Hepatocyte (in vitro differentiated cells): ENCODE measurements at regions not wholly inside any gene's neighbourhood (a gene's known extent, or its start where the extent isn't known, plus 50 kb on each side); places are given as distances from the start of the nearest gene placed in this dataset.
"Not testable (repeated sequence)": the region's sequence is repeated elsewhere in the genome, so short reads cannot be mapped to it uniquely, and the experiment has no call there.

Experiments used
- DNase-seq: peaks from one replicate; pipeline ENCODE4 v3.0.0-alpha.2; 2016; ENCODE audit warnings: low spot score
- H2AFZ ChIP-seq: fragments of 200-600 bp; sonication (generic); 2 replicates; pipeline ENCODE4 v1.6.0; 2016; ENCODE audit warnings: antibody characterized with exemption, mild to moderate bottlenecking
- H3K27ac ChIP-seq: fragments of 200-600 bp; sonication (generic); 2 replicates; pipeline ENCODE4 v1.5.1; 2016; ENCODE audit warnings: mild to moderate bottlenecking
- H3K27me3 ChIP-seq: fragments of 200-600 bp; sonication (generic); 2 replicates; pipeline ENCODE4 v1.6.1; 2016
- H3K36me3 ChIP-seq: fragments of 200-600 bp; sonication (generic); replicated peaks from 2 replicates; pipeline ENCODE4 v1.5.1; 2016; ENCODE audit warnings: low read depth; ENCODE audit not compliant: insufficient read depth
- H3K4me1 ChIP-seq: fragments of 200-600 bp; sonication (generic); 2 replicates; pipeline ENCODE4 v1.5.1; 2016; ENCODE audit warnings: mild to moderate bottlenecking, moderate library complexity; ENCODE audit not compliant: insufficient read depth
- H3K4me2 ChIP-seq: fragments of 200-600 bp; sonication (generic); 2 replicates; pipeline ENCODE4 v1.6.0; 2016
- H3K4me3 ChIP-seq: fragments of 200-600 bp; sonication (generic); 2 replicates; pipeline ENCODE4 v1.5.1; 2016; ENCODE audit warnings: mild to moderate bottlenecking
- H3K79me2 ChIP-seq: fragments of 200-600 bp; sonication (generic); 2 replicates; pipeline ENCODE4 v1.6.0; 2017; ENCODE audit warnings: mild to moderate bottlenecking
- H3K9me2 ChIP-seq: fragments of 200-600 bp; sonication (generic); replicated peaks from 2 replicates; pipeline ENCODE4 v1.6.0; 2017; ENCODE audit warnings: mild to moderate bottlenecking; ENCODE audit not compliant: insufficient read depth
- H3K9me3 ChIP-seq: fragments of 200-600 bp; sonication (generic); 2 replicates; pipeline ENCODE4 v1.5.1; 2016; ENCODE audit warnings: low read depth, mild to moderate bottlenecking
- H4K20me1 ChIP-seq: fragments of 200-600 bp; sonication (generic); 2 replicates; pipeline ENCODE4 v1.6.0; 2016; ENCODE audit warnings: mild to moderate bottlenecking; ENCODE audit not compliant: insufficient read depth, poor library complexity, severe bottlenecking
- CTCF ChIP-seq: fragments of 200-600 bp; sonication (generic); IDR thresholded peaks from 2 replicates; pipeline ENCODE4 v1.5.1; 2016; ENCODE audit warnings: antibody characterized with exemption, mild to moderate bottlenecking; ENCODE audit not compliant: poor library complexity
- EZH2 ChIP-seq: fragments of 200-600 bp; sonication (generic); IDR thresholded peaks from 2 replicates; pipeline ENCODE4 v1.6.1; 2016; ENCODE audit warnings: antibody characterized with exemption, mild to moderate bottlenecking, borderline replicate concordance
- EZH2phosphoT487 ChIP-seq: fragments of 200-600 bp; sonication (generic); IDR thresholded peaks from one replicate; pipeline ENCODE4 v1.6.1; 2018; ENCODE audit warnings: antibody characterized with exemption, mild to moderate bottlenecking, low read depth, moderate library complexity; ENCODE audit not compliant: unreplicated experiment, severe bottlenecking
- WGBS: methylation state at CpG from one replicate; pipeline ENCODE4 v1.1.6; 2016; ENCODE audit warnings: low lambda C conversion rate; ENCODE audit errors: missing lambda C conversion rate; 5-methylcytosine and 5-hydroxymethylcytosine counted together

- no peak overlapping the region for H2AFZ ChIP-seq
- no peak for DNase-seq
- H4K20me1 ChIP-seq, result no peaks in the 10 kb centered on the region
- no peaks in the 10 kb centered on the region for H3K36me3 ChIP-seq
- H3K9me2 ChIP-seq, result no peaks in the 10 kb centered on the region
- H3K27me3 ChIP-seq, result no peaks in the 10 kb centered on the region
- no peak overlapping the region for H3K4me2 ChIP-seq
- H3K9me3 ChIP-seq, result no peaks in the 10 kb centered on the region
- no peak overlapping the region for H3K27ac ChIP-seq
- H3K79me2 ChIP-seq, result no peaks in the 10 kb centered on the region
- 82% methylated on average over 12 of the region's 12 CpGs for WGBS
- TF ChIP-seq EZH2phosphoT487 (no peak), CTCF (no peak), EZH2 (no peak)
- no peaks in the 10 kb centered on the region for H3K4me1 ChIP-seq
- H3K4me3 ChIP-seq, result no peak overlapping the region
These were observed 579.8 kb downstream of the GLRX3 start for GRCh38 chr10:130715686-130716670.

GRCh38 chr10:130717083-130717482 lies 580.9 kb downstream of the GLRX3 start:
- Histone ChIP-seq H4K20me1 (no peaks in the 10 kb centered on the region), H3K9me3 (no peaks in the 10 kb centered on the region), H3K4me2 (no peak overlapping the region), H3K36me3 (no peaks in the 10 kb centered on the region), H2AFZ (no peak overlapping the region), H3K79me2 (no peaks in the 10 kb centered on the region), H3K9me2 (no peaks in the 10 kb centered on the region), H3K27ac (no peak overlapping the region), H3K4me3 (no peak overlapping the region), H3K4me1 (no peaks in the 10 kb centered on the region), H3K27me3 (no peaks in the 10 kb centered on the region)
- 64% methylated on average over 7 of the region's 7 CpGs for WGBS
- DNase-seq, result no peak
- TF ChIP-seq EZH2 (no peak), EZH2phosphoT487 (no peak), CTCF (no peak)

GRCh38 chr10:130718744-130719447 lies 582.7 kb downstream of the GLRX3 start:
- not testable (repeated sequence) for H4K20me1 ChIP-seq, H2AFZ ChIP-seq, H3K36me3 ChIP-seq, H3K79me2 ChIP-seq, H3K4me3 ChIP-seq, H3K27me3 ChIP-seq, H3K4me1 ChIP-seq, H3K9me3 ChIP-seq, H3K27ac ChIP-seq, DNase-seq, H3K9me2 ChIP-seq, H3K4me2 ChIP-seq
- 88% methylated on average over 9 of the region's 9 CpGs for WGBS

- H3K4me2 ChIP-seq, result no peak overlapping the region
- H2AFZ ChIP-seq, result no peak overlapping the region
- TF ChIP-seq EZH2, result no peak
- no peak for TF ChIP-seq CTCF
- H3K4me1 ChIP-seq, result no peaks in the 10 kb centered on the region
- H3K4me3 ChIP-seq, result no peak overlapping the region
- H3K79me2 ChIP-seq, result no peaks in the 10 kb centered on the region
- no peaks in the 10 kb centered on the region for H3K9me3 ChIP-seq
- no peaks in the 10 kb centered on the region for H3K27me3 ChIP-seq
- DNase-seq, result no peak
- H3K36me3 ChIP-seq, result no peaks in the 10 kb centered on the region
- H3K9me2 ChIP-seq, result no peaks in the 10 kb centered on the region
- 89% methylated on average over 2 of the region's 2 CpGs for WGBS
- no peaks in the 10 kb centered on the region for H4K20me1 ChIP-seq
- H3K27ac ChIP-seq, result no peak overlapping the region
These were observed 583.2 kb downstream of the GLRX3 start for GRCh38 chr10:130719448-130719752.
